Right renal pelvis (tissue), 4 donors: ENCODE measurements at regions not wholly inside any gene's neighbourhood (a gene's known extent, or its start where the extent isn't known, plus 50 kb on each side); places are given as distances from the start of the nearest gene placed in this dataset.

Experiments
- DNase-seq, 4 donors: peaks; one replicate each; pipeline ENCODE4 v3.0.0-alpha.2; 2013; ENCODE audit warnings: low read depth in 4 of 4, low spot score in 3 of 4, missing footprints in 1 of 4

DNA sequence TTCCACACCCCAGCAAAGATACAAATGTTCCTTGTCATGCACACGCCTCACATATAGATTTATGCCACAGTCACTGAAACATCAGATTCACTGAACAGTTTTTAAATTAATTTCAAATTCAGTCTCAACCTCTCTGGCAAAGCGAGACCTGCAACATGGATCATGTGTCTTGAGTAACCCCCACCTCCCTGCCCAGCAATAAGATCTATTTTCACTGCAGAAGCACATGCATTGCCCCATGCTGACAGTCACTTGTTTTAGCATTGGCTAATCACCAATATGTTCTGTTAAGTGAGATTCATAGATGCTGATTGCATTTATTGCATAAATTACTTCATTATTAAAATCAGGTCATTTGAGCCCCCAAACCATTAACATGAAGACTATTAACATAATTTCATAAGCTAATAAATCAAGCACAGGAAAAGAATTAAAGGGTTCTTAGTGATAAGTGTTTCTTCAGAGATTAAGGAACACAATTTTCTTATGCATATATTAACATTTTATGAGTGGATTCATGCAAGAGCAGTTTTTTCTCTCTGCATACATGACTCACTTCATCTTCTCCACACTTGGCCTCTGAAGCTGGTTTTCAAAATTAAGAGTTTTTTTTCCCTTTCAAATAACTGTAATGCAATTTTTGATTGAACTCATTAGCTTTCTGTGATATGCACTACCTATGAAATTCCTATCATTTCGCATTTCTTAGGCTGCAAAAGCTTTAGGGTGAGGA lies 173.2 kb upstream of the SOX4 start:
- no peak for DNase-seq

DNA sequence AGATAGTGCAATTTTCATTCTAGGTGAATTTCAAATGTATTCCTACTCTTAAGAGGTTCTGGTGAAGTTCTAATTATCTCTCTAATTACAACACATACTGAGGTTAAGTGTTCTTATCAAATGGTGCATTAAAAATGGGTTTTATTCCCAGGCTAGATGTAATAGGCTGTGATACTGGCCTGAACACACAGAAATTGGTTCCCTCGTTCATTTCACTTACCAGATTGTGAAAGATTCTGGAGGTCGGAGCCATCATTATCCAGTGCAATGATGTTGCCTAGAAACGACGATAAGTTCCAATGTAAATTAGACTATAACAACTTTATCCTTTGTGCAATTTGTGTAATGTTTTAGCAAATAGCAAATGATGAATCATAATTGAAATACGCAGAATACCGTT lies 172.6 kb upstream of the SOX4 start:
- no peak for DNase-seq

DNA sequence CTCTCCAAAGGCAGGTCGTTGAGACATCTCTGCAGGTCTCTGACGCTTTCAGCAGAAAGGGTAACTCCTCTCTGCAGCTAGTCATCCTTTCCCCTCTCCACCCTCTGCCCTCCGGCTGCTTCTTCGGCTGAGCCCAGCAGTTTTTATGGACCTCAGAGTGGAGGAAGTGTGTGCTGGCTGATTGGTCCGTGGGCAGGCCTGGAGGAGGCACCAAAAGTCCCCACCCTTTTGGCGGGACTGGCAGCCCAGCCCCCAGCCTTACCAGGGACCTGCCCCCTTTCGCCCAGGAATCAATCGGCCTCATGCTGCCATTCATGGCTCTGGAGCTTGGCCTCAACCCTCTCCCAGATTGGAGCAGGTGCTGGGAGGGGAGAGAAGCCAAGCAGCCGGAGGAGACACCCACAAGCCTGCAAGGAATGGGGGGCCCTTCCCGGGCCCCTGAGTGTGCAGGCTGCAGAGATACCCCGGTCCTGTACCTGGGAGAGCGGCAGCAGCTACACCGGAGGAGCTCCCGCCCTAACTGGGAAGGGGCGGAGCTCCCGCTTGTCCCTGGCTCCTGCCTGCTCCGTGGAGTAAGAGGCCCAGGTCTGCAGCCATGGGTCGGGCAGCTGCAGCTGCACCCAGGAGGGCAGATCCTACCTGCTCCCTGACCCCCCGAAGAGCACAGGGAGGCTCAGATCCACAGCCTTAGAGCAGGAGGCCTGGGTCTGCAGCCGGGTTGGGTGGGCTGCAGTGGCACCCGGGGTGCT lies 170.3 kb upstream of the SOX4 start:
- no peak for DNase-seq

DNA sequence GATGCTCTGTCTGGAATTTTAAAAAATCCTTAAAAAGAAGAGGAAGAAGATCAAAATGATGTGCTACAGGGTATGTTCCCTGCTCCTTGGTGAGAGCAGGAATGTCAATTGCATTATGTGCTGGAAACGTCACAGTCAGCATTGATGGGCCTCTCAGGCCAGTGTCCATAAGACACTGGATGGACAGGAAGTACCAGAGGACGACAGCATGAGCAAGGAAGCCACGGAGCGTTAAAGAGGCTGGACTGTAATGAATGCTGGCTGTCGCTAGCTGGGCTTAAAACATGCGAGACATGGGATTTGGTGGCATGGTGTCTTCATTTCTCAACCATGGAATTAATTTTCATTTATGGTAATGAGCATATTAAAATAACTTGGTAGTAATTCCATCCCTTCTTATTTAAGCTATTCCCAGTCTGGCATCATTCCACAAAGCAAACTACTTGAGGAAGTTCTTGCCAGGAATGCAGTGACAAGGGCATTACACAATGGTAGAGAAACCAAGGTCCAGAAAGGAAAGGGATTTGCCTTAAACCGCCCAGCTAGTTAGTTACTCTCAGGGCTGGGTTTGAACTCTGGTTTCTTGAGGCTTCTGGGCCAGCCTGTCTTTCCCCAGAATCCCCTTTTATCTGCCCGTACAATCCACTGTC lies 166.6 kb upstream of the SOX4 start:
- no peak for DNase-seq

DNA sequence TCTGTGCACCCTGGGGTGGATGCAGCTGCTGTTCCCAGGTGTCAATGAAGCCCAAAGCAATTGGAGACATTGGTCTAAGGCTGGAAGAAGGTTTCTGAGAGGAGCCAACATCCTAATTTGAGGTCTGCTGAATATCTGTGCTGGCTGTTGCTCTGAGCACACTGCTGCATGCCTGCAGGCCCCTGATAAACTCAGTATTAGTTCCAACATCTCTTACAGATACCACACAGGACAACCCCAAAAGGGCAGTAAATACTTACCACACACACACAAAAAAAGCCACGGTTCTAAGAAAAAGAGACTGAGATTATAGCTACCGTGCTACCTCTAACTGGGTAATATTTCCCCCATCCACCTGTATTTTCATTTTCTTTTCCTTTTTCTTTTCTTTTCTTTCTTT lies 164.3 kb upstream of the SOX4 start:
- no peak for DNase-seq

DNA sequence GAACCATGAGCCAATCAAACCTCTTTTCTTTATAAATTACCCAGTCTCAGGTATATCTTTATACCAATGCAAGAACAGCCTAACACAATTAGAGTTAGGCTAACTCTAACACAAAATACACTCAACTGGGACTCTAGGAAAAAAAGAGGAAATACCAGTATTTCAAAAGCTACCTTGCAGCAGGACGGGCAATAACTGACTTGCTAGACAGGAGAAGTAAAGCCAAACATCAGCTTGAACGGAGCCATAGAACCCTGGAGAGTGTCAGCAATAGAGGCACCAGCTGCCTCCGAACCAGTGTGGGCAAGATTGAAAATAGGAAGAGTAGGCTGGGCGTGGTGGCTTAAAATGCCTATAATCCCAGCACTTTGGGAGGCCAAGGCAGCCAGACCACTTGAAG lies 162.0 kb upstream of the SOX4 start:
- no peak for DNase-seq

DNA sequence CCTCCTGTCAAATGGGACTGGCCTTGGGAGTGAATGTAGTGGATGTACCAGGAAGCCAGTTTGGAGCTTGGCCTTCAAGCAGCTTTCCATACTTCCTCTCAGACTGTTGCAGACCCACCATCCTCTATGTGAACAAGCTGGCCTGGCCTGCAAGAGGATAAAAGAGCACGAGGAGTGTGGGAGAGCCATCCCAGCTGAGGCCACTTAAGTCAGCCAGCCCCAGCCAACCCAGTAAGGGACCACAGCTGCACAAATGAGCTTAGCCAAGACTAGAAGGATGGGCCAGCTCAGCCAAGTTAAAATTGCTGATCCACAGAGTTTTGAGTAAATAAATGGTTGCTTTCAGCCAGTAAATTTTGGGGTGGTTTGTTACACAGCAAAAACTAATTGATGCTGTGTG lies 156.9 kb upstream of the SOX4 start:
- DNase-seq: no peak

DNA sequence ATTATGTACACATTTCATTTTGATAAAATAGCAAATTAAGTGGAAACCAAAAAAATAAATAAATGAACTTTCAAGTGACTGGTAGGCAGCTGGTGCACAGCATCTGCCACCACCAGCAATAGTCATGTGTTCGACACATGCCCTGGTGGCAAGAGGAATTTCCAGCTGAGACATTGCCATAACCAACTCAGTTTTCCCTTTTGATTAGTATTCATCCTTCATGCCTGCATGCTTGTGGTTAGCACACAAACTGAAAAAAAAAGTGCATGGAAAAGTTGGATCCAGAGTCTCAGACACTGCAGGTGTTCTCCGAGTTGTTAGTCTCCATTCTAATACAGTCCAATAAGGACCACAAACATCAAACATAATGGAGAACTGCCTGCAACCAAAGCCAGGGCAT lies 156.0 kb upstream of the SOX4 start:
- no peak for DNase-seq

DNA sequence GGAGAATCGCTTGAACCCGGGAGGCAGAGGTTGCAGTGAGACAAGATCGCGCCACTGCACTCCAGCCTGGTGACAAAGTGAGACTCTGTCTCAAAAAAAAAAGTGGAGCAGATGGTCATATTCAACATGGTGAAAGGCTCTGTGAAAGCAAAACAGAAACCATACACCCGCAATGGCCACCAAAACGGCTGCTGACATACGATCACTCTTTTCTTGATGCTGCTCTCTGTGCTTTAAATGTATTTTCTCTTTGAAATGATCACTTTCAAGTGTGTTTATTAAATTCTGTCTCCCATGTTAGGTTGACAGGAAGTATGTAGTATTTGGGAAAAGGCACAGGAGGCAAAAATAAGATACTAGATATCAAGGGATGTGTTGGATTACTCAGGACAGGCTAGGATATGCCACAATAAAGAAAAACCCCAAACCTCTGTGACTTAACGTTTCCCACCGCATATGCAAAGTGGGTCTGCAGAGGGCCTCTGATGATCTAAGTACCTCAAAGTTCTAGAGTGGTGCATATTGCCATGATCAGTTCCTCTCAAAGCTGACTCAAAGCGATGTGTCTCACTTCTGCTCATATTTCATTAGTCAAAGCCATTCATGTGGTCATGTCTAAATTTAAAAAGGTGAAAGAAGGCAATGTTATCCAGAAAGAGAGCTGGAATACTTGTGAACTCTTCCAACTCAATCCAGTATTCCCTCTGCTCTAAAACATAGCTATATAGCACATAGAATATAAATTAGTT lies 155.1 kb upstream of the SOX4 start:
- no peak for DNase-seq

DNA sequence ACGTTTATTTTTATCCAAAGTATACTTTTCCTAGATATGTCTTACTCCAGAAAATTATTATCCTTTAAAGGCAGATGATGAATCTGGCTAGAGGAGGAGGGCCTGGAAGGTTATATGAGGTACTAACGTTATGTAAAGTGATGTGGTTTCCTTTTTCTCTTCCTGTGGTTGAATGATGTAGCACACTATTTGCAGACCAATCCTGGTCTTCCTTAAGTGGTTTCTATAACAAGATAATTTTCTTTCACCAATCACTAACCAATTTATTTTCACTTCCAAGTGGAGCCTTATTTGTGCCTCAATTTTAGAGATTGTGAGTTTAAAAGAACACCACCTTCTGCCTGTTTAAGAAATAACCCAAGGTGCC lies 154.6 kb upstream of the SOX4 start:
- DNase-seq: no peak

DNA sequence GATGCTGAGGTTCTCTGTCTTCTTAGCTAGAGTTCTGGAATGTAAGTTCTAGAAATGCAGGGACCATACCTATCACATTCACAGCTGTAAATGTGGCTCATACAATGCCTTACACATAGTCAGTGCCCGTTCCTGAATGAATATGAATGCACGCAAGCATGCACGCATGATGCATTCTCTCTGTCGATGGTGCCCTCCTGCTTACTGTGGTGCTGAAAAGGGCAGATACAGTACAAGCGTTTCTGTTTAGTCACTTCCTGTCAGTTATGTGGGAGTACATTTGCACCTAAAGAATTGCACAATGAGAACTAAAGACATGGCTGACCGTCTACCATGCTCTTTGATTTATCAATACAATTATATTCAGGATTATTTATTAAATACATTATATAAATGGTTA lies 152.2 kb upstream of the SOX4 start:
- no peak for DNase-seq

DNA sequence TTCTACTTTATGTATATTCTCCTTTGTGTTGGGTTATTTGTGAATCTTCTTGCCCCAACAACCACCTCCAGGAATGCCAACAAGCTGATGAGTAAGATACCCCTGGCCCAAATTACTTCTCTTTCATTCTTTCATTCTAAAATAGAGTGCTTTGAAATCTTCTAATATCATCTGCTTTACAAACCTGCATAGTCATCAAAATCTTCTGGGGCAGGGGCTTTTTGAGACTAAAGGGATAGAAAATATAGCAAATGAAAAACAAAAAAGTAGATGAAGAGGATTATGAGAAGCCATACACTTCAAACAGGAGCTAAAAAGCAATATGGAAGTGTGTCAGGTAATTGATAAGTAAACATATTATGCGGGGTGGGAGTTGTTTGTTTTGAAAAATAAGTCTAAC lies 150.7 kb upstream of the SOX4 start:
- no peak for DNase-seq

DNA sequence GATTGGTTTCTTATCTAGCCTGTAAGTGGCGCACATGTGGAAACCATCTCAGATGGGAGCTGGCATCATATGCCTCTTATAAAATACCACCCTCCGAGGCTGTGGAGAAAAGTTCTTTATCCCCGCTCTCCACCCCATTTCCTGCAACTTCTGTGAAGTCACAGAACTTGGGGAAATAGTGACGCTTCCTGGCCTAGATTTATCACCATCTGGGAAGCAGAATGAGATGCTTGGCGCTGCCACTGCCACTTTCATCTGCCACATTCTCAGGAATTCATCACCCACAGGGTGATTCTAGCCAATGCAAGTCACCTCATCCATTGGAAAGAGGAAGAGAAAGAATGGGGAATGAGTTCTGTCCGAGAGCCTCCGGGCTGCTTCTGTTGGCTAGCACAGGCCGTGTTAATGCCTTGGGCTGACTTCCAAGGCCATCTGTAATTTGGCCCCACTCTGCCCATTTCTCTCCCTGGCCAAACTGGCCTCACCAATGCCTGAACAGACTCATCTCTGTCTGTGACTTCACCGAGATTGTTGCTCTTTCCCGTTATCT lies 148.8 kb upstream of the SOX4 start:
- no peak for DNase-seq

DNA sequence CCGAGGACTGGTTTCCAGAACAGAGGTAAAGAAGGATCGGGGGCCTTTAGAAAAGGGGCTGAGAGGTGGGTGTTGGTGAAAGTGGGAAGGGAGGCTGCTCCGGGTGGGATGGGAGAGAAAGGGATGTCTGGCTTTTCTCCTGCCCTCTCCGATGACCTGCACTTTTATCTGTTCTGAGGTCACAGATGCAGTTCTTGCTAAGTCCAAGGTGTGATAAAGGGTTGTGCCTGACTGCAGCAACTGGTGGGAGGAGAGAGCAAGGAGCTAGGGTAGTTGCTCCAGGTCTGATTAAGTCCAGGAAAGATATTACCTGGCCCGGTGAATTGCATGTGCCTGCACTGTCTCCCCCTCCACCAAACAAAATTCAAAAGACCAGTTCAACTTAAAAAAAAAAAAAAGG lies 145.6 kb upstream of the SOX4 start:
- DNase-seq: no peak

DNA sequence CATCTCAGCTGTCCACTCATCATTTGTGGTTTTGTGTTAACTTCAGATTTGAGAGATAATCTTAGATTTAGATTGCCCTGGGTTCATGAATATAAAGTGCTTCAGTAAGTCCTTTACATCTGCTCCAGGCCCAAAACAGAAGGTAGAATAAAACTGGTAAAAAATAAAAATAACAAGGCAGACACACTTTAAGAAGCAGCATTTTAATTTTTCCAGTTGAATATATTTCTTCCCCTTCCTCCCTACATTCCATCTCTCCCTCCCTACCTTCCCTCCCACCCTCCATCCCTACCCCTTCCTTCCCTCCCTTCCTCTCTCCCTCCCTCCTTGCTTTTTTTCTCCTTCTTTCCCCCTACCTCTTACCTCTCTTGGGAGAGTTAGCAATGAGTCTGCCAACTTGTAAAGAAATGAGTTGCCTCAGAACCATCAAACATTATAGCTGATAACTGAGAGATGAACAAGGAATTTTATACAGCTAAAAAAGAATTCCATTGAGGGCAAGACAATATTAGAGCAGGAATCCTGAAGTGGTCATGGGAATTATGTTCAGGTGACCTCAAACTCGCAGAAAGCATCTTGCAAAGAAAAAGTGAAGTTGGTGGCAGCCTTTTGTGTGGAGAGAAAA lies 145.0 kb upstream of the SOX4 start:
- no peak for DNase-seq

DNA sequence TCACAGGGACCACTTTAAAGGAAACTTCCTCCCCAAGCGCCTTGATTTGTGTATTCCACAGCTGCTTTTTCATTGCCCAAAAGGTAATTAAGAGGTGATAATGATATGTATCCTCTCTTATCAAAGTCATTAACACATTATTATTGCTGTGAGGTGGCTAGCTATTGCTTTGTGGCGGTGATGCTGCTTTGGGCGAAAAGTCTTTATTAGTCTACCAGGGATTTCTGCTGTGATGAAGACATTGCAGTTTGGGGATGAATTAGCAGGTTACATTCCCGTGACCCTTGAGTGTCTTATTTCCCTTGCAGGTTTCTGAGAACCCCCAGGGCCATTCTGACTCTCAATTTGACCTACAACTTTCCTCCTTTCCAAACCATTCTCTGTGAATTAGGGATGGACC lies 143.4 kb upstream of the SOX4 start:
- no peak for DNase-seq

DNA sequence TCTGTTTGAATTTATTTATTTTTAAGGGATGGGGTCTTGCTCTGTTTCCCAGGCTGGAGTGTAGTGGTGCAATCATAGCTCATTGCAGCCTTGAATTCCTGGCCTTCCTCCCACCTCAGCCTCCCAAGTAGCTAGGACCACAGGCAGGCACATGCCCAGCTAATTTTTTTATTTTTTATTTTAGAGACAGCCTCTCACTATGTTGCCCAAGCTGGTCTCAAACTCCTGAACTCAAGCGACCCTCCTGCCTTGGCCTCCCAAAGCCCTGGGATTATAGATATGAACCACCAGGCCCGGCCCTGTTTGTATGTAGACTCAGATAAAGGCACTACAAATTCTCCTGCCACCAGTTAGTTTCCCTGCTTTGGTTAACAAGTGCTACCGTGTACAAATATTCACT lies 142.9 kb upstream of the SOX4 start:
- DNase-seq: no peak

DNA sequence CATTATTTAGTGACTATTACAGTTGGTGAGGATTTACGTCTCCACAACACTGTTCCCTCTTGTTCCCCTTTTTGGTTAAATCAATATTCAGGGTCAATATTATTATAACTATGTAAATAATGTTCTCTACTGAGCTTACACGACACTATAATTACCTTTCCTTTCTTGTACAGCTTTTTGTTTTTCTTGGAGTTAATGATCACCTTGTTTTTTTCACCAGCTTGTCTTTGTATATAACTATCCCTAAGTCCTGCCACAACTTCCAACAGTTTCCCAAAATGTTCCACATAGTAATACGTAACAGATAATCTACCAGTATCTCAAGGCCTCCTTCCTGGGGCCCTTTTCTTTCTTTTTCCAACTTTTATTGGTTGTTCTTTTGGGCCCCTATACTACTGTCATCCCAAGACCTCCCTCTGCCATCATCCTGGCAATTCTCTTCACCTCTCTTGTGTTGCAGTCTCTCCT lies 142.0 kb upstream of the SOX4 start:
- no peak for DNase-seq

DNA sequence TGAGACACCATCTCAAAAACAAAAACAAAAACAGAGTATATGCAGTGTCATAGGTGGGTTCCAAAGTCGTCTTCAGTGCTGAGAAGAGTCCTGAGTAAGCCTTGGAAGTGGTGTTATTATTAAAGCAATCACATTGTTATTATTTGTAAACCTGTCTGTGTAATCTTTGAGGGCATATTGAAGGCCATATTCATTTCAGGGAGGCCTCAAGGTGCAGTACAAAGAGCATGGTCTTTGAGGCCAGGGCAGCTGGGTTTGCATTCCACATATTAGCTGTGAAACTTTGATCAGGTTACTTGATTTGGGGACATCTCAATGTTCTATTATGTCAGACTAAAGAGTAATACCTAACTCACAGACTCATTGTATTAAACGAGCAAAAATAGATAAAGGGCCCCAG lies 139.3 kb upstream of the SOX4 start:
- no peak for DNase-seq

DNA sequence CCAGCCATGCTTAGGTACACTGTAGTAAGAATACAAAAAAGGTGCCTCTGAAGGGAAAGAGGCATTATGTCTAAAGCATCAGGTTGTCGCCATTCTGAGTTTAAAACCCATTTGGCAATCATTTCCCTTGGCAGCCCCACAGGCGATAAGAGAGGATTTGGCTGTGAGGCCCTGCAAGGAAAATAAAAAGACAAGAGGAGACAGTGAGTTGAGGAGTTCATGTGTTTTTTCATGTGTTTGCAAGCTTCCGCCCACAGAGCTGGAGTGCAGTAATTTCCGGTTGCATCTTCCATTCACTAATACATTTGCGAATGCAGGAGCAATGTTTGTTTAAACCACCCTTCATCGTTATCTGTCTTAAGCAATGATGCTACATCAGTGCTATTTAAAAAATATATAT lies 138.5 kb upstream of the SOX4 start:
- DNase-seq: no peak

DNA sequence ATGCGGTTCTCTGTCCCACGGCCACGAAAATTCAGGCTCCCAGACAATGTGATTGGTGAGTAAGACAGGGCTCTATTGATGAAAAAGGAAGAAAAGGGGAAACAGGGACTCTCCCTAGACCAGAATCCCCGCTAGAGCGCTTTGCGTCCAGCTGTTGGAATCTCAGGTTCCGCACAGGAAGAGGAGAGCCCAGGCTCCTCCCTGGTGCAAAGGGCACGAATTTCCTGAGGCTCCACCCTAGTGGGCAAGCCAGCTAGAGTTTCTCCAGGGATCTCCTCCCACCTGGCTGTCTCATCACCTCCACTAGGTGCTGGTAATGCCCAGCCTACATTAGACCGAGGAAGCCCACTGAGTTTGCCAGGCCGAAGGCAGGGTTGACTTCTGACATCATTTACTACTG lies 135.9 kb upstream of the SOX4 start:
- no peak for DNase-seq
